ENCODE measurements at regions not wholly inside any gene's neighbourhood (a gene's known extent, or its start where the extent isn't known, plus 50 kb on each side); places are given as distances from the start of the nearest gene placed in this dataset.

GRCh38 chr20:25984933-25985332 is 288.3 kb upstream of the ZNF337 start:
- TF ChIP-seq EZH2phosphoT487 (IDR thresholded peaks at IDR 0.05; ENCODE audit: insufficient read depth, low read depth): no peak
- TF ChIP-seq EZH2 (IDR thresholded peaks at IDR 0.05; ENCODE audit: insufficient read depth, poor library complexity, severe bottlenecking): no peak

Measured in GM23248 (cell line).